H9 (cell line): ENCODE measurements at regions not wholly inside any gene's neighbourhood (a gene's known extent, or its start where the extent isn't known, plus 50 kb on each side); places are given as distances from the start of the nearest gene placed in this dataset.

Source experiments
- DNase-seq: peaks from one replicate; pipeline ENCODE4 v3.0.0-alpha.2; 2017
- H2AFZ ChIP-seq: one replicate; pipeline ENCODE4 v1.6.1; 2013; ENCODE audit warnings: mild to moderate bottlenecking, low read length, control low read depth, moderate library complexity
- H2AK5ac ChIP-seq: 2 replicates; pipeline ENCODE4 v1.6.1; 2013; ENCODE audit warnings: low read length, control low read depth, mixed read lengths; ENCODE audit not compliant: insufficient read length
- H2BK120ac ChIP-seq: one replicate; pipeline ENCODE4 v1.6.1; 2013; ENCODE audit warnings: low read depth, mild to moderate bottlenecking, low read length, control low read depth, inconsistent platforms; ENCODE audit not compliant: poor library complexity, severe bottlenecking
- H2BK12ac ChIP-seq: 2 replicates; pipeline ENCODE4 v1.6.1; 2013; ENCODE audit warnings: low read length, control low read depth, mixed read lengths, low read depth; ENCODE audit not compliant: insufficient read length
- H2BK15ac ChIP-seq: 2 replicates; pipeline ENCODE4 v1.6.1; 2013; ENCODE audit warnings: low read depth, low read length, control low read depth
- H2BK20ac ChIP-seq: one replicate; pipeline ENCODE4 v1.6.1; 2013; ENCODE audit warnings: low read depth, mild to moderate bottlenecking, low read length, control low read depth, inconsistent platforms; ENCODE audit not compliant: poor library complexity, severe bottlenecking
- H2BK5ac ChIP-seq: 2 replicates; pipeline ENCODE4 v1.6.1; 2013; ENCODE audit warnings: low read length, control low read depth, mixed read lengths; ENCODE audit not compliant: insufficient read length
- H3K14ac ChIP-seq: 2 replicates; pipeline ENCODE4 v1.6.1; 2013; ENCODE audit warnings: low read length, control low read depth; ENCODE audit not compliant: insufficient read depth
- H3K18ac ChIP-seq: 2 replicates; pipeline ENCODE4 v1.6.1; 2013; ENCODE audit warnings: low read depth, mild to moderate bottlenecking, mixed read lengths, low read length, control low read depth; ENCODE audit not compliant: insufficient read length
- H3K23ac ChIP-seq: 2 replicates; pipeline ENCODE4 v1.6.1; 2013; ENCODE audit warnings: low read length, control low read depth, mixed read lengths, low read depth; ENCODE audit not compliant: insufficient read length
- H3K23me2 ChIP-seq: 2 replicates; pipeline ENCODE4 v1.6.1; 2013; ENCODE audit warnings: low read depth, mild to moderate bottlenecking, mixed read lengths, low read length, control low read depth; ENCODE audit not compliant: insufficient read length, poor library complexity, severe bottlenecking
- H3K27ac ChIP-seq: 2 replicates; pipeline ENCODE4 v1.5.1; 2013; ENCODE audit warnings: low read length, control low read depth, mixed read lengths, low read depth; ENCODE audit not compliant: insufficient read length
- H3K27me3 ChIP-seq: 2 replicates; pipeline ENCODE4 v1.6.1; 2013; ENCODE audit warnings: low read length, control low read depth, inconsistent platforms; ENCODE audit not compliant: insufficient read depth
- H3K4ac ChIP-seq: 2 replicates; pipeline ENCODE4 v1.6.1; 2013; ENCODE audit warnings: low read depth, mild to moderate bottlenecking, control low read depth, inconsistent platforms, low read length, moderate library complexity
- H3K4me1 ChIP-seq: 2 replicates; pipeline ENCODE4 v1.6.1; 2013; ENCODE audit warnings: low read length, control low read depth, inconsistent platforms; ENCODE audit not compliant: insufficient read depth
- H3K4me2 ChIP-seq: 2 replicates; pipeline ENCODE4 v1.6.1; 2013; ENCODE audit warnings: low read length, control low read depth, mixed read lengths; ENCODE audit not compliant: insufficient read length, insufficient read depth
- H3K56ac ChIP-seq: 2 replicates; pipeline ENCODE4 v1.6.1; 2013; ENCODE audit warnings: low read depth, mild to moderate bottlenecking, mixed read lengths, low read length, control low read depth; ENCODE audit not compliant: insufficient read length
- H3K79me1 ChIP-seq: 2 replicates; pipeline ENCODE4 v1.6.1; 2013; ENCODE audit warnings: low read depth, mild to moderate bottlenecking, moderate library complexity, low read length, control low read depth, inconsistent platforms; ENCODE audit not compliant: insufficient read depth, poor library complexity, severe bottlenecking
- H3K79me2 ChIP-seq: 2 replicates; pipeline ENCODE4 v1.6.1; 2013; ENCODE audit warnings: low read length, control low read depth, inconsistent platforms; ENCODE audit not compliant: insufficient read depth
- H3K9ac ChIP-seq: 2 replicates; pipeline ENCODE4 v1.6.1; 2013; ENCODE audit warnings: low read length, control low read depth, mixed read lengths; ENCODE audit not compliant: insufficient read length; ENCODE audit errors: extremely low read depth
- H3K9me3 ChIP-seq: one replicate; pipeline ENCODE4 v1.6.1; 2013; ENCODE audit warnings: low read depth, low read length, inconsistent platforms; ENCODE audit not compliant: control insufficient read depth
- H3T11ph ChIP-seq: one replicate; pipeline ENCODE4 v1.6.1; 2013; ENCODE audit warnings: mild to moderate bottlenecking, low read length, control low read depth, inconsistent platforms
- H4K20me1 ChIP-seq: one replicate; pipeline ENCODE4 v1.6.1; 2013; ENCODE audit not compliant: control insufficient read depth, insufficient read length, insufficient read depth
- H4K5ac ChIP-seq: 2 replicates; pipeline ENCODE4 v1.6.1; 2013; ENCODE audit warnings: low read depth, mild to moderate bottlenecking, mixed read lengths, low read length, control low read depth; ENCODE audit not compliant: insufficient read length
- H4K8ac ChIP-seq: replicated peaks from 2 replicates; pipeline ENCODE4 v1.6.1; 2013; ENCODE audit warnings: low read length, control low read depth, mixed read lengths, low read depth; ENCODE audit not compliant: insufficient read length
- H4K91ac ChIP-seq: 2 replicates; pipeline ENCODE4 v1.6.1; 2013; ENCODE audit warnings: low read depth, mild to moderate bottlenecking, moderate library complexity, mixed read lengths, low read length, control low read depth; ENCODE audit not compliant: insufficient read length
- H3K27ac Mint-ChIP-seq, 3 experiments: 2 replicates in 2 of 3; 3 replicates in 1 of 3; pipeline ENCODE4 v1.8.0; 2020 to 2021; ENCODE audit warnings: mixed read lengths in 3 of 3, mild to moderate bottlenecking in 1 of 3, moderate library complexity in 1 of 3
- H3K27me3 Mint-ChIP-seq: 2 replicates; pipeline ENCODE4 v1.8.0; 2021; ENCODE audit warnings: low read depth, mild to moderate bottlenecking, moderate library complexity, mixed read lengths
- H3K36me3 Mint-ChIP-seq, 3 experiments: 2 replicates in 2 of 3; 3 replicates in 1 of 3; pipeline ENCODE4 v1.8.0; 2020 to 2021; ENCODE audit warnings: low read depth in 3 of 3, mixed read lengths in 3 of 3; ENCODE audit not compliant: insufficient read depth in 1 of 3
- H3K4me1 Mint-ChIP-seq, 2 experiments: 2 replicates each; pipeline ENCODE4 v1.8.0; 2020; ENCODE audit warnings: mixed read lengths in 2 of 2
- H3K4me3 Mint-ChIP-seq, 2 experiments: 2 replicates in 1 of 2; 3 replicates in 1 of 2; pipeline ENCODE4 v1.8.0; 2020 to 2021; ENCODE audit warnings: mild to moderate bottlenecking in 2 of 2, mixed read lengths in 2 of 2, moderate library complexity in 1 of 2
- H3K9me3 Mint-ChIP-seq, 2 experiments: 2 replicates in 1 of 2; 3 replicates in 1 of 2; pipeline ENCODE4 v1.8.0; 2020; ENCODE audit warnings: mild to moderate bottlenecking in 2 of 2, mixed read lengths in 2 of 2, moderate library complexity in 1 of 2
- WGBS: extraction: QIAGEN DNeasy Blood & Tissue Kit; methylation state at CpG from one replicate; pipeline ENCODE4 v1.1.7; 2013; ENCODE audit warnings: missing lambda C conversion rate, low lambda C conversion rate, mixed read lengths; ENCODE audit not compliant: insufficient read length; ENCODE audit errors: extremely low coverage; 5-methylcytosine and 5-hydroxymethylcytosine counted together
- TF ChIP-seq, protein P1 (sequence below): fragments of 200-600 bp; sonication (generic); conservative IDR thresholded peaks from 3 replicates; pipeline ENCODE4 v1.8.0; 2021; ENCODE audit warnings: antibody characterized with exemption, mild to moderate bottlenecking

DNA sequence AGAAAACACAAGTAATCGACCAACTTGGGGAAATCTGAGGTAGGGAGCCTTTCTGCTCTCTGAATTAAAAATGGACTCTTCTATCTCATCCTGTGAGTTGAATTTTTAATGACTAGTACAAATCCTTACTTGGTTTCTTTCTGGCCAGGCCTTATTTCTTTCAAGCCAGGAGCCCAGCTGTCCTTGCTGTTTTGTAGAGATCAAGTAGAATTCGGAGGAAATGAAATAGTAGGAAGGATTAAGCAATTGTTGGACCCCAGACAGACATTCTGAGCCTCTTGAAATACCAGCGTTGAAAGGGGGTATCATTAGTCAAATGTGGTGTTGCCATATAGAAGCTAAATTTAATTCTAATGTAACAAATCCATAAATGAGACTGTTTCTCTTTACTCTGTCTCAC is 53.7 kb upstream of the SMIM15 start:
- no peaks in the 10 kb centered on the region for H3K4me1 ChIP-seq
- H3K79me1 ChIP-seq = no peaks in the 10 kb centered on the region
- no peak overlapping the region for H3K4ac ChIP-seq
- no peak overlapping the region for H2BK15ac ChIP-seq
- no peak overlapping the region for H3K56ac ChIP-seq
- H3K9ac ChIP-seq = no peak overlapping the region
- no peak overlapping the region for H4K8ac ChIP-seq
- Mint-ChIP-seq H3K9me3 (peaks cover 0 to 3% of the 10 kb centered on the region in 2 experiments; a peak in 1 of 5 replicates), H3K27ac (no peak overlapping the region), H3K27me3 (peaks cover 5% of the 10 kb centered on the region), H3K4me1 (no peaks in the 10 kb centered on the region), H3K4me3 (no peak overlapping the region), H3K36me3 (no peaks in the 10 kb centered on the region)
- H4K91ac ChIP-seq = no peak overlapping the region
- WGBS = no CpG with 5 or more reads among the region's 3 CpGs
- no peaks in the 10 kb centered on the region for H3K79me2 ChIP-seq
- no peak overlapping the region for H3K18ac ChIP-seq
- no peak overlapping the region for H2BK5ac ChIP-seq
- H4K5ac ChIP-seq = no peak overlapping the region
- H2BK120ac ChIP-seq = no peak overlapping the region
- no peak for DNase-seq
- no peak overlapping the region for H2BK20ac ChIP-seq
- 0 out of 2 replicates have a peak, but pooled peaks cover 2% of the 10 kb centered on the region for H3K27me3 ChIP-seq
- no peak overlapping the region for H2BK12ac ChIP-seq
- H3K23ac ChIP-seq = no peak overlapping the region
- no peak overlapping the region for H3K4me2 ChIP-seq
- no peak overlapping the region for H2AFZ ChIP-seq
- no peak overlapping the region for H3K14ac ChIP-seq
- H3K9me3 ChIP-seq = no peaks in the 10 kb centered on the region
- H3T11ph ChIP-seq = no peak overlapping the region
- no peaks in the 10 kb centered on the region for H3K23me2 ChIP-seq
- H4K20me1 ChIP-seq = no peaks in the 10 kb centered on the region
- no peak overlapping the region for H3K27ac ChIP-seq
- H2AK5ac ChIP-seq = no peak overlapping the region
- TF ChIP-seq, protein P1, sequence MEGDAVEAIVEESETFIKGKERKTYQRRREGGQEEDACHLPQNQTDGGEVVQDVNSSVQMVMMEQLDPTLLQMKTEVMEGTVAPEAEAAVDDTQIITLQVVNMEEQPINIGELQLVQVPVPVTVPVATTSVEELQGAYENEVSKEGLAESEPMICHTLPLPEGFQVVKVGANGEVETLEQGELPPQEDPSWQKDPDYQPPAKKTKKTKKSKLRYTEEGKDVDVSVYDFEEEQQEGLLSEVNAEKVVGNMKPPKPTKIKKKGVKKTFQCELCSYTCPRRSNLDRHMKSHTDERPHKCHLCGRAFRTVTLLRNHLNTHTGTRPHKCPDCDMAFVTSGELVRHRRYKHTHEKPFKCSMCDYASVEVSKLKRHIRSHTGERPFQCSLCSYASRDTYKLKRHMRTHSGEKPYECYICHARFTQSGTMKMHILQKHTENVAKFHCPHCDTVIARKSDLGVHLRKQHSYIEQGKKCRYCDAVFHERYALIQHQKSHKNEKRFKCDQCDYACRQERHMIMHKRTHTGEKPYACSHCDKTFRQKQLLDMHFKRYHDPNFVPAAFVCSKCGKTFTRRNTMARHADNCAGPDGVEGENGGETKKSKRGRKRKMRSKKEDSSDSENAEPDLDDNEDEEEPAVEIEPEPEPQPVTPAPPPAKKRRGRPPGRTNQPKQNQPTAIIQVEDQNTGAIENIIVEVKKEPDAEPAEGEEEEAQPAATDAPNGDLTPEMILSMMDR = no peak
